ENCODE measurements at regions not wholly inside any gene's neighbourhood (a gene's known extent, or its start where the extent isn't known, plus 50 kb on each side); places are given as distances from the start of the nearest gene placed in this dataset.

DNA sequence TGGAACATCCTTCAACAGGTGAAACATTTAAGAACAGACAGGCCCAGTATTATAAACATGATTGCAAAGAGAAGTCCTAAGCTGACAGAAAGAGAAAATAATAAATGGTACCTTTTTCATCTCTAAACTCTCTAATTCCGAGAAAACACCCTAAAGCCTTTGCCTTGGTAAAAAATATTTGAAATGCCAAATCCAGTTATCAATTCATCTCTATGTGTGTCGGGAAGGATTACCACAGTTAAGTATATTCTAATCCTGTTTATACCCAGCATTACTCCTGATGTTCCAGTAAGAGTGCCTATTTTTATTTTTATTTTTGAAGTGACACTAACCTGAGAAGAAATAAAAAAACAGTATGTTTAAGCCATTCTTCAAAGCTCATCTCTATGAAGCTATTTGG is 219.3 kb upstream of the NANOGP8 start:
- no peaks in the 10 kb centered on the region for H3K9me3 Mint-ChIP-seq
- no peak for DNase-seq
- H3K27ac Mint-ChIP-seq, result no peak overlapping the region
- TF ChIP-seq, protein P1, sequence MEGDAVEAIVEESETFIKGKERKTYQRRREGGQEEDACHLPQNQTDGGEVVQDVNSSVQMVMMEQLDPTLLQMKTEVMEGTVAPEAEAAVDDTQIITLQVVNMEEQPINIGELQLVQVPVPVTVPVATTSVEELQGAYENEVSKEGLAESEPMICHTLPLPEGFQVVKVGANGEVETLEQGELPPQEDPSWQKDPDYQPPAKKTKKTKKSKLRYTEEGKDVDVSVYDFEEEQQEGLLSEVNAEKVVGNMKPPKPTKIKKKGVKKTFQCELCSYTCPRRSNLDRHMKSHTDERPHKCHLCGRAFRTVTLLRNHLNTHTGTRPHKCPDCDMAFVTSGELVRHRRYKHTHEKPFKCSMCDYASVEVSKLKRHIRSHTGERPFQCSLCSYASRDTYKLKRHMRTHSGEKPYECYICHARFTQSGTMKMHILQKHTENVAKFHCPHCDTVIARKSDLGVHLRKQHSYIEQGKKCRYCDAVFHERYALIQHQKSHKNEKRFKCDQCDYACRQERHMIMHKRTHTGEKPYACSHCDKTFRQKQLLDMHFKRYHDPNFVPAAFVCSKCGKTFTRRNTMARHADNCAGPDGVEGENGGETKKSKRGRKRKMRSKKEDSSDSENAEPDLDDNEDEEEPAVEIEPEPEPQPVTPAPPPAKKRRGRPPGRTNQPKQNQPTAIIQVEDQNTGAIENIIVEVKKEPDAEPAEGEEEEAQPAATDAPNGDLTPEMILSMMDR (IDR thresholded peaks at IDR 0.05), result no peak
- no peaks in the 10 kb centered on the region for H3K27me3 Mint-ChIP-seq (ENCODE audit: low read depth, poor library complexity)
- peaks cover 41% of the 10 kb centered on the region for H3K4me1 Mint-ChIP-seq
- no peak overlapping the region for H3K4me3 Mint-ChIP-seq
- H3K36me3 Mint-ChIP-seq (ENCODE audit: low read depth), result no peaks in the 10 kb centered on the region

DNA sequence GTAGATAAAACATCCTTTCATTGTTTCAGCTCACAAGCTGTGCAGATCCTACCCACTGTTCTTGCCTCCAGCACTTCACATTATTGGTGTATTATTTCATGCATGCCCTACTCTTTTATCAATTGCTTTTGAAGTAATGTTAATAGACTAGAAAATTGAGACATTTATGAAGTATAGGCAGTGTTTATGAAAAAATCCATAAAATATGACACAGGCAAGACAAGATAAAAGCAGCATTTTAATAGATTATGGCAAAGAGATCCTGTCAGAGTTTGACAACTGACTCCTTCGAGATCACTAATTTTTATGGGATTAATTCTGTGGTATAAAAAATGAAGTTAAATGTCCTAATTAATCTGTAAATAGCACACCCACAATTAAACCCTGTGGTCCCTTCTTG is 217.2 kb upstream of the NANOGP8 start:
- H3K36me3 Mint-ChIP-seq (ENCODE audit: low read depth), result no peaks in the 10 kb centered on the region
- no peak for DNase-seq
- peaks cover 34% of the 10 kb centered on the region for H3K4me1 Mint-ChIP-seq
- TF ChIP-seq, protein P1 (IDR thresholded peaks at IDR 0.05), result no peak
- no peak overlapping the region for H3K4me3 Mint-ChIP-seq
- H3K9me3 Mint-ChIP-seq, result no peaks in the 10 kb centered on the region
- H3K27ac Mint-ChIP-seq, result no peak overlapping the region
- no peaks in the 10 kb centered on the region for H3K27me3 Mint-ChIP-seq (ENCODE audit: low read depth, poor library complexity)

DNA sequence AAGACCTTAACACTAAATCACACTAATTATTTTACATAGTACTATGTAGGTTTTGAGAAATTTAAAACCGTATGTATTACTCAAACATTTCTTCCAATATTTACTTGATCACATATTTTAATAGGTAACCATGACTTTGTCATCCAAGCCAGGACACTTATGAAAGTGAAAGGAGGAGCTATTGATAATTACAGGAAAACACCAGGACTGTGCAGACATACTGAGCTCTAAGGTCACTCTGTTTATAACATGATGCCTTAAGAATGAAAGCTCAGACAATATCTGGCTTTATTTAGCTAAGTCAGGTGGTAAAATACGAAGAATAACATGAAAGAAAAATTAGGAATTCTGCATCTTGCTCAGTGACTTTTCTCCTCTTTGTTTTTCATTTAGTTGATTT is 216.0 kb upstream of the NANOGP8 start:
- Mint-ChIP-seq H3K4me3 (no peak overlapping the region), H3K36me3 (ENCODE audit: low read depth) (no peaks in the 10 kb centered on the region), H3K9me3 (peaks cover 4% of the 10 kb centered on the region), H3K27ac (no peak overlapping the region), H3K4me1 (peaks cover 21% of the 10 kb centered on the region), H3K27me3 (ENCODE audit: low read depth, poor library complexity) (peaks cover 3% of the 10 kb centered on the region)
- TF ChIP-seq, protein P1 (IDR thresholded peaks at IDR 0.05), result no peak
- no peak for DNase-seq

DNA sequence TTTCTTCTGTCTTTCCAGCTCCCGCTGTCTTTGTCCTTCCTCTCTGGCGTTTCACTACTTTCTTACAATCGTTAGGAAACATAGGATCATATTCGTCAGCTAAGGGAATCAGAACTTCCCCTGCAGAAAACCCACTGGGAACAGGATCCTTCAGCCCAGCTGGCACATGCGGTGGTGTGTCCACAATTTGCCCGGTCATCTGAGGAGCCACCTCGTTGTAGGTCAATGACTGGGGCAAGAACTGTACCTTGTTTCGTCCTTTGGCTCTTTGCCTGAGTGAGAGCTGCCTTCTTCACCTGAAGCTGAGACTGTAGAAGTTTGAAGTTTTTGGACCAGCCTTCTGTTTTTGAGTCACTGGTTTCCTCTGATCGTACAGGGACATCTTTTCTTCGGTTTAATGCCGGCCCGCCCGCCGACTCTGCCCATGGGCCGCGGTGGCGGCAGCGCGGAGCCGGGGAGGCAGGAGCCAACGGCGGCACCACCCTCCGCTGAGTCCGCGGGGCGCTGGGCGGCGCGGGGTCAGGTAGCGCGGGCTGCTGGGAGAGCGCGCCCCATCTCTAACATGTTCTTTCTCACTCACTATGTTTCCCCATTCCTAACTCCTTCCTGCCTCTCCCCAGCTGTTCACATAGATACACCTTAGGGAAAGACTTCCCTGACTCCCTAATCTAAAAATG is 214.1 kb upstream of the NANOGP8 start:
- TF ChIP-seq, protein P1 (IDR thresholded peaks at IDR 0.05), result no peak
- peaks cover 9% of the 10 kb centered on the region for H3K9me3 Mint-ChIP-seq
- peaks cover 3% of the 10 kb centered on the region for H3K27me3 Mint-ChIP-seq (ENCODE audit: low read depth, poor library complexity)
- no peak overlapping the region for H3K27ac Mint-ChIP-seq
- H3K4me3 Mint-ChIP-seq, result no peak overlapping the region
- peaks cover 2% of the 10 kb centered on the region for H3K4me1 Mint-ChIP-seq
- DNase-seq, result no peak
- peaks cover 5% of the 10 kb centered on the region for H3K36me3 Mint-ChIP-seq (ENCODE audit: low read depth)

DNA sequence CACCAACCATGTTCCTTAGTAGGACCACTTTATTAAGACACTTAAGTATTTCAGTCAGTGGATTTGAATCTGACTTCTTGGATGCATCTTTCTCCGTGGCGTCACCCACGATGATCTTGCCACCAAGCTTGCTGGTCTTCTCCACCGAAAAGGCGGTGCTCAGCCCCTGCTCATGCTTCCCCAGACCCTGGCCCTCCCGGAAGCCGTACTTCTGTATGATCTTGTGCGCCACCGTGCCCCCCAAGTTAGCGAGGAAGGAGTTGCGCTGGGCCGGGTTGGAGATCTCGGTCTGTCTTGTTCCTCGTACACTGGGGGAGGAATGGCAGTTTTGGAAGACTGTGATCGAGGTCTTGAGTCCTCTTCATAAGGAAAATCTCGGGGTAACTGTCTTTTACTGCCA is 213.4 kb upstream of the NANOGP8 start:
- H3K27me3 Mint-ChIP-seq (ENCODE audit: low read depth, poor library complexity), result peaks cover 3% of the 10 kb centered on the region
- H3K4me3 Mint-ChIP-seq, result no peak overlapping the region
- peaks cover 5% of the 10 kb centered on the region for H3K36me3 Mint-ChIP-seq (ENCODE audit: low read depth)
- TF ChIP-seq, protein P1 (IDR thresholded peaks at IDR 0.05), result no peak
- peaks cover 9% of the 10 kb centered on the region for H3K9me3 Mint-ChIP-seq
- no peak for DNase-seq
- H3K4me1 Mint-ChIP-seq, result peaks cover 1% of the 10 kb centered on the region
- H3K27ac Mint-ChIP-seq, result no peak overlapping the region

Measured in nephron progenitor cell (in vitro differentiated cells).